H9 (cell line): ENCODE measurements at regions not wholly inside any gene's neighbourhood (a gene's known extent, or its start where the extent isn't known, plus 50 kb on each side); places are given as distances from the start of the nearest gene placed in this dataset.

Experiments used
- DNase-seq: peaks from one replicate; pipeline ENCODE4 v3.0.0-alpha.2; 2017
- H2AFZ ChIP-seq: one replicate; pipeline ENCODE4 v1.6.1; 2013; ENCODE audit warnings: mild to moderate bottlenecking, low read length, control low read depth, moderate library complexity
- H2AK5ac ChIP-seq: 2 replicates; pipeline ENCODE4 v1.6.1; 2013; ENCODE audit warnings: low read length, control low read depth, mixed read lengths; ENCODE audit not compliant: insufficient read length
- H2BK120ac ChIP-seq: one replicate; pipeline ENCODE4 v1.6.1; 2013; ENCODE audit warnings: low read depth, mild to moderate bottlenecking, low read length, control low read depth, inconsistent platforms; ENCODE audit not compliant: poor library complexity, severe bottlenecking
- H2BK12ac ChIP-seq: 2 replicates; pipeline ENCODE4 v1.6.1; 2013; ENCODE audit warnings: low read length, control low read depth, mixed read lengths, low read depth; ENCODE audit not compliant: insufficient read length
- H2BK15ac ChIP-seq: 2 replicates; pipeline ENCODE4 v1.6.1; 2013; ENCODE audit warnings: low read depth, low read length, control low read depth
- H2BK20ac ChIP-seq: one replicate; pipeline ENCODE4 v1.6.1; 2013; ENCODE audit warnings: low read depth, mild to moderate bottlenecking, low read length, control low read depth, inconsistent platforms; ENCODE audit not compliant: poor library complexity, severe bottlenecking
- H2BK5ac ChIP-seq: 2 replicates; pipeline ENCODE4 v1.6.1; 2013; ENCODE audit warnings: low read length, control low read depth, mixed read lengths; ENCODE audit not compliant: insufficient read length
- H3K14ac ChIP-seq: 2 replicates; pipeline ENCODE4 v1.6.1; 2013; ENCODE audit warnings: low read length, control low read depth; ENCODE audit not compliant: insufficient read depth
- H3K18ac ChIP-seq: 2 replicates; pipeline ENCODE4 v1.6.1; 2013; ENCODE audit warnings: low read depth, mild to moderate bottlenecking, mixed read lengths, low read length, control low read depth; ENCODE audit not compliant: insufficient read length
- H3K23ac ChIP-seq: 2 replicates; pipeline ENCODE4 v1.6.1; 2013; ENCODE audit warnings: low read length, control low read depth, mixed read lengths, low read depth; ENCODE audit not compliant: insufficient read length
- H3K23me2 ChIP-seq: 2 replicates; pipeline ENCODE4 v1.6.1; 2013; ENCODE audit warnings: low read depth, mild to moderate bottlenecking, mixed read lengths, low read length, control low read depth; ENCODE audit not compliant: insufficient read length, poor library complexity, severe bottlenecking
- H3K27ac ChIP-seq: 2 replicates; pipeline ENCODE4 v1.5.1; 2013; ENCODE audit warnings: low read length, control low read depth, mixed read lengths, low read depth; ENCODE audit not compliant: insufficient read length
- H3K27me3 ChIP-seq: 2 replicates; pipeline ENCODE4 v1.6.1; 2013; ENCODE audit warnings: low read length, control low read depth, inconsistent platforms; ENCODE audit not compliant: insufficient read depth
- H3K4ac ChIP-seq: 2 replicates; pipeline ENCODE4 v1.6.1; 2013; ENCODE audit warnings: low read depth, mild to moderate bottlenecking, control low read depth, inconsistent platforms, low read length, moderate library complexity
- H3K4me1 ChIP-seq: 2 replicates; pipeline ENCODE4 v1.6.1; 2013; ENCODE audit warnings: low read length, control low read depth, inconsistent platforms; ENCODE audit not compliant: insufficient read depth
- H3K4me2 ChIP-seq: 2 replicates; pipeline ENCODE4 v1.6.1; 2013; ENCODE audit warnings: low read length, control low read depth, mixed read lengths; ENCODE audit not compliant: insufficient read length, insufficient read depth
- H3K56ac ChIP-seq: 2 replicates; pipeline ENCODE4 v1.6.1; 2013; ENCODE audit warnings: low read depth, mild to moderate bottlenecking, mixed read lengths, low read length, control low read depth; ENCODE audit not compliant: insufficient read length
- H3K79me1 ChIP-seq: 2 replicates; pipeline ENCODE4 v1.6.1; 2013; ENCODE audit warnings: low read depth, mild to moderate bottlenecking, moderate library complexity, low read length, control low read depth, inconsistent platforms; ENCODE audit not compliant: insufficient read depth, poor library complexity, severe bottlenecking
- H3K79me2 ChIP-seq: 2 replicates; pipeline ENCODE4 v1.6.1; 2013; ENCODE audit warnings: low read length, control low read depth, inconsistent platforms; ENCODE audit not compliant: insufficient read depth
- H3K9ac ChIP-seq: 2 replicates; pipeline ENCODE4 v1.6.1; 2013; ENCODE audit warnings: low read length, control low read depth, mixed read lengths; ENCODE audit not compliant: insufficient read length; ENCODE audit errors: extremely low read depth
- H3K9me3 ChIP-seq: one replicate; pipeline ENCODE4 v1.6.1; 2013; ENCODE audit warnings: low read depth, low read length, inconsistent platforms; ENCODE audit not compliant: control insufficient read depth
- H3T11ph ChIP-seq: one replicate; pipeline ENCODE4 v1.6.1; 2013; ENCODE audit warnings: mild to moderate bottlenecking, low read length, control low read depth, inconsistent platforms
- H4K20me1 ChIP-seq: one replicate; pipeline ENCODE4 v1.6.1; 2013; ENCODE audit not compliant: control insufficient read depth, insufficient read length, insufficient read depth
- H4K5ac ChIP-seq: 2 replicates; pipeline ENCODE4 v1.6.1; 2013; ENCODE audit warnings: low read depth, mild to moderate bottlenecking, mixed read lengths, low read length, control low read depth; ENCODE audit not compliant: insufficient read length
- H4K8ac ChIP-seq: replicated peaks from 2 replicates; pipeline ENCODE4 v1.6.1; 2013; ENCODE audit warnings: low read length, control low read depth, mixed read lengths, low read depth; ENCODE audit not compliant: insufficient read length
- H4K91ac ChIP-seq: 2 replicates; pipeline ENCODE4 v1.6.1; 2013; ENCODE audit warnings: low read depth, mild to moderate bottlenecking, moderate library complexity, mixed read lengths, low read length, control low read depth; ENCODE audit not compliant: insufficient read length
- H3K27ac Mint-ChIP-seq, 3 experiments: 2 replicates in 2 of 3; 3 replicates in 1 of 3; pipeline ENCODE4 v1.8.0; 2020 to 2021; ENCODE audit warnings: mixed read lengths in 3 of 3, mild to moderate bottlenecking in 1 of 3, moderate library complexity in 1 of 3
- H3K27me3 Mint-ChIP-seq: 2 replicates; pipeline ENCODE4 v1.8.0; 2021; ENCODE audit warnings: low read depth, mild to moderate bottlenecking, moderate library complexity, mixed read lengths
- H3K36me3 Mint-ChIP-seq, 3 experiments: 2 replicates in 2 of 3; 3 replicates in 1 of 3; pipeline ENCODE4 v1.8.0; 2020 to 2021; ENCODE audit warnings: low read depth in 3 of 3, mixed read lengths in 3 of 3; ENCODE audit not compliant: insufficient read depth in 1 of 3
- H3K4me1 Mint-ChIP-seq, 2 experiments: 2 replicates each; pipeline ENCODE4 v1.8.0; 2020; ENCODE audit warnings: mixed read lengths in 2 of 2
- H3K4me3 Mint-ChIP-seq, 2 experiments: 2 replicates in 1 of 2; 3 replicates in 1 of 2; pipeline ENCODE4 v1.8.0; 2020 to 2021; ENCODE audit warnings: mild to moderate bottlenecking in 2 of 2, mixed read lengths in 2 of 2, moderate library complexity in 1 of 2
- H3K9me3 Mint-ChIP-seq, 2 experiments: 2 replicates in 1 of 2; 3 replicates in 1 of 2; pipeline ENCODE4 v1.8.0; 2020; ENCODE audit warnings: mild to moderate bottlenecking in 2 of 2, mixed read lengths in 2 of 2, moderate library complexity in 1 of 2
- CTCF ChIP-seq: fragments of 200-600 bp; sonication (generic); conservative IDR thresholded peaks from 3 replicates; pipeline ENCODE4 v1.8.0; 2021; ENCODE audit warnings: antibody characterized with exemption, mild to moderate bottlenecking
- WGBS: extraction: QIAGEN DNeasy Blood & Tissue Kit; methylation state at CpG from one replicate; pipeline ENCODE4 v1.1.7; 2013; ENCODE audit warnings: missing lambda C conversion rate, low lambda C conversion rate, mixed read lengths; ENCODE audit not compliant: insufficient read length; ENCODE audit errors: extremely low coverage; 5-methylcytosine and 5-hydroxymethylcytosine counted together

- Histone ChIP-seq H2BK20ac (no peak overlapping the region), H3K56ac (no peak overlapping the region), H3K23ac (no peak overlapping the region), H4K5ac (no peak overlapping the region), H2BK12ac (no peak overlapping the region), H2BK120ac (no peak overlapping the region), H2AFZ (no peak overlapping the region), H3K4ac (no peak overlapping the region), H3K79me1 (no peaks in the 10 kb centered on the region), H3T11ph (no peak overlapping the region), H4K91ac (no peak overlapping the region), H3K27ac (no peak overlapping the region), H3K23me2 (no peaks in the 10 kb centered on the region), H3K27me3 (no peaks in the 10 kb centered on the region; the same call in 1 of the 2 replicates), H3K18ac (no peak overlapping the region), H3K14ac (no peak overlapping the region), H3K4me2 (no peak overlapping the region), H3K4me1 (peaks cover 4% of the 10 kb centered on the region; the same call in 1 of the 2 replicates), H3K79me2 (no peaks in the 10 kb centered on the region), H3K9me3 (no peaks in the 10 kb centered on the region), H4K20me1 (no peaks in the 10 kb centered on the region), H2BK15ac (no peak overlapping the region), H3K9ac (no peak overlapping the region), H2BK5ac (no peak overlapping the region), H2AK5ac (no peak overlapping the region), H4K8ac (no peak overlapping the region)
- TF ChIP-seq CTCF, result no peak
- Mint-ChIP-seq H3K9me3 (no peaks in the 10 kb centered on the region; a peak in 1 of 5 replicates), H3K4me3 (no peak overlapping the region), H3K4me1 (peaks cover 8 to 13% of the 10 kb centered on the region in 2 experiments), H3K27me3 (peaks cover 41% of the 10 kb centered on the region), H3K27ac (no peak overlapping the region), H3K36me3 (no peaks in the 10 kb centered on the region; a peak in 1 of 7 replicates)
- DNase-seq, result no peak
- no CpG with 5 or more reads among the region's 5 CpGs for WGBS
These were observed 1070.2 kb upstream of the TENM3 start for GRCh38 chr4:181173046-181173445.
